Epidermal melanocyte (primary cell): ENCODE measurements at regions not wholly inside any gene's neighbourhood (a gene's known extent, or its start where the extent isn't known, plus 50 kb on each side); places are given as distances from the start of the nearest gene placed in this dataset.
A peak's percentile ranks its signal among the peaks of the same experiment; 100 is the strongest.
"Not testable (repeated sequence)": the region's sequence is repeated elsewhere in the genome, so short reads cannot be mapped to it uniquely, and the experiment has no call there.

ENCODE experiments used
- DNase-seq: peaks from one replicate; pipeline ENCODE4 v3.0.0; 2011; ENCODE audit warnings: low spot score; ENCODE audit not compliant: insufficient read length

GRCh38 chr6:137968901-137969300, 101.8 kb downstream of the TNFAIP3 start:
- DNase-seq: no peak

DNA sequence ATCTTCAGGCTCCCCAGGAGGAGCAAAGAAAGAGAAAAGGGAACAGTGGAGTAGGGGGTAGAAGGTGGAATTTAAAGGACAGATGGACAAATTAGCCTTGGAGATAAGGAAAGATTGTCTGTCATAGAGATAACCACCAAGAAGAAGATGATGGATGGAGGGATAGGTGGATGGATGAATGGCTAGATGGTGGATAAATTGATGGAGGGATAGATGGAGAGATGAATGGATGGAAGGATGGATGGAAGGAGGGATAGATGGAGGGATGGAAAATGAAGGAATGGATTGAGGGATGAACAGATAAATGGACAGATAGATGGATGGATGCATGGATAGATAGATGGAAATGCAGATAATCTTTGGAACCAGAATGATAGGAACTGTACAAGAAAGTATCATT, 102.8 kb downstream of the TNFAIP3 start:
- DNase-seq: no peak

- DNase-seq: no peak
Observed at GRCh38 chr6:137970368-137970767, 103.3 kb downstream of the TNFAIP3 start.

DNA sequence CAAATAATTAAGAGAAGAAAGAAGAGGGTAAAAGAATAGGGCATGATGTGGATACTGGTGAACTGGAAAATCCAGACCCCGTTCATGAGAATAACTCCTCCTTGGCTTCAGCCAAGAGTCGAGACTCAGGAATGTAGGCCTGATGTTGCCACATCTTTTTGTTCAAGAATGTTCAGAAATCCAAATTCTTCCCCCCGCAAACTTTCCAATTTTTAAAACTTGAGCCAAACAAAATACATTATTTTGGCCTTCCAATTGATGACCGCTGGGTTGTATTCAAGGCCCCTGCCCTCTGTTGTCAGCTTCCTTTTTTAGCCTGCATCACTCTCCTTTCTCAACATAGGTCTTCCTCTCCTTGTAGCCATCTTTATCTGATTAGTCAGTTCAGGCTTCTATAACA, 106.1 kb downstream of the TNFAIP3 start:
- DNase-seq: no peak

DNA sequence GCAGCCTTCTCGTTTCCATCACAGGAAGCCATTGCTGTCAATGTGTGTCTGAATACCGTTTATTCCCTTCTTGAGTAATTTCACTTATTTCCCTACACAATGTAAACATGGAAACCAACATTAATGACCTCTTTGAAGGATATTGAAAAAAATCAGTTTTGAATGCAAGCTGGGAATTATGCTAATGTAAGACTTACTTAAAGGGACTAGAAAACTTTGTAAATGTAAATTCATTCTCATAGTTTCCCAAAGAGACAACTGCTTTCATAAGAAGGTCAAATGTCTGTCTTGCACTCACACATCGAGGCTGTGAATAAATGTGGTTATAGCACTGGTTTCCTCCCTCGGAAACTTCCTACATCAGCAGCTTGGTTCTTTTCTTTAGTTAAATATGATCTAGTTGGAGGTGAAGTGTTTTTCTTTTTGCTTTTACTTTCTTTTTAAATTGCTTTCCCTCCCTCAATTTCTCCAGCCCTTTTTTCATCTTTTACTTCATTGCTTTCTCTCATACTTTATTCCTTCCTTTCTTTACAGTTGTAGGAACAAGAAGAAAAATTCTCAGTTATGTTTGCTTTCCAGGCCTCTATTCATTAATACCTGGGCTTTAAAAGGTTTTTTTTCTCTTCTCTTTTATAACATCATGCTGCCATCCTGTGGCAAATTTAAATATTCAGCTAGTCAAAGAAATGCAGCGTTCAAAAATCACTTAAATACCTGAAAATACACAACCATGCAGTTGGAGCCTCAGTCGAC, 108.3 kb downstream of the TNFAIP3 start:
- no peak for DNase-seq

DNA sequence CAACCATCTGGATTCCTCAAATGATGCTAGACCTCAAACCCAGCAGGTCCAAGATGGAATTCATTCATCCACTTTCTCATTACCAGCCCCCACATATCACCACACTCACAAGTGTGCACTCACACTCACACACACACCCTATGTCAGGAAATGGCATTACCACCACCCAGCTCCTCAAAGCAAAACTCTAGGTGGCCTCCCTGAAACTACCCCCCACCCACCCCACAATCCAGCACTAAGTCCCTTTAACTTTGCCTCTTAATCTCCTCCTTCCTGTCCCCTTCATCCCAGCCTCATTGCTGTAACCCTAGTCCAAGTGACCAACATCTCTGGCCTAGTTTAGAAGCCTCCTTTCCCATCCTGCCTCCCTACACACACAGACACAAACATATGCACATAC, 109.4 kb downstream of the TNFAIP3 start:
- DNase-seq: no peak

GRCh38 chr6:137977206-137977605, 110.1 kb downstream of the TNFAIP3 start:
- DNase-seq: no peak

DNA sequence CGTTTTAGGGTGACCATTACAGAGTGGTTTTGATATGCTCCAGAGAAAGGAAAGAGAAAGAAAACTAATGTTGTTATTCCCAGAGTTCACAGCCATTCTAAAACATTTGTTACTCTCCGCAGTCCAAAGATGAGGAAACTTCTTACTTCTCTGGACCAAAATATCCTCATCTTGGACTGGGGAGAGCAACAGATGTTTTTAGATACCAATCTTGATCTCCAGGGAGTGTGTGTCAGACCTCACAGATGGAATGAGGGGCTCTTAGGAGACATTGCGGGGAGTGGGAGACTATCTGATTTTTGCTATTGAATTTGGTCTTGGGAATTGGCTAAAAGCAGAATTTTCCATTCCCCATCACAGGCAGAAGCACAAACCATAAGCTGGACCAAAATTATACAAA, 110.8 kb downstream of the TNFAIP3 start:
- no peak for DNase-seq

DNA sequence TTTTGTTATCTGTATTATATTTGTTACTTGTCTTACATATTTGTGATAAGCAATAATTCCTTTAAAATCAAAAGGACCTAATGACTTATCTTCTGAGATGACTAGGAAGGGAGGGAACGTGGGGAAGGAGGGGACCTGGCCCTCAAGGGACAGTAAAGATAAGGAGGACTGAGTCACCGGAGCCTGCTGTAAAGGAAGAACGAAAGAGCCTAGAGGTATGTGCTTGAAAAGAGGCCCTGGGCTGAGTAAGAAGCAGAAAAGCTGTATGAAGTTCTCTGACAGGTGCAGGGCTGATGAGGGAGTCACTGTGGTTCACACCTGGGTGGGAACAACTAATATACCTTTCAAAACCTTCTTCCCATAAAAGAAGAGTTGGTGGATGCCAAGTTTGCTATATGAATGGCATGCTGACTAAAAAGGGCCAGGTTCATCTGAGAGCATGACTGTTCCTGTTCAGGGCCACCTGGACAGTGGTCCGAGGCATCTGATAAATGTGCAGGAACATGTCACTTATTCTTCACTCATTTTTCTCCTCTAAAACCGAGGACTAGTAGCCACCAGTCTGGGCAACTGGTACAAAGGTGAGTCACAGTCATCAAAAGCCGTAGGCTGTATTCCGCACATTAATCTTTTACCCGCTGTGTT, 111.3 kb downstream of the TNFAIP3 start:
- DNase-seq: no peak

GRCh38 chr6:137979263-137979662, 112.2 kb downstream of the TNFAIP3 start:
- DNase-seq: not testable (repeated sequence)

DNA sequence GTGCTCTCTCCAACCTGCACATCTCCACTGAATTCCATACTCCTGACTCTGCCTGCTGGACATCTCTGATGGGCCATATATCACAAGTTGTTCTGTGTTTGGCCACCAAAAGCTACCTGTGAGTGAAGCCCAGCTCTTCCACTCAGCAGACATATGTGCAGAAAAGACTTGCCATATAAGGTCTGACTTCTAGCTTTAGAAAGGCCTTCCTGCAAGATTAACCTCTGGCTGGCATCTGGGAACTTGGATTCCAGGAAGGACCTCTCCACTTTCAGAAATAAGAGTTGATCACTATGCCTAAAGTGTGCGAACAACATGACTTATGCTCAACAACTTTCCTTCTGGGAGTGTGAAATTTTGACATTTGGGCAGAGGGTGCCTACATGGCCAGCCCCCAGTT, 113.7 kb downstream of the TNFAIP3 start:
- no peak for DNase-seq

DNA sequence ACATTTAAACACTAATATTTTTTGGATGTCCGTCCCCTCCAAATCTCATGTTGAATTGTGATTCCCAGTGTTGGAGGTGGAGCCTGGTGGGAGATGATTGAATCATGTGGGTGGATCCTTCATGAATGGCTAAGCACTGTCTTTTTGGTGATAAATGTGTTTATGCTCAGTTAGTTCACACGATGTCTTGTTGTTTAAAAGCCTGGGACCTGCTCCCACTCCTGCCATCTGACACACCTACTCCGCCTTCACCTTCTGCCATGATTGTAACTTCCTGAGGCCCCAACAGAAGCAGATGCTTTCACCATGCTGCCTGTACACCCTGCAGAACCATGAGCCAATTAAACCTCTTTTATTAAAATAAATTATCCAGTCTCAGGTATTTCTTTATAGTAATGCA, 114.7 kb downstream of the TNFAIP3 start:
- no peak for DNase-seq

DNA sequence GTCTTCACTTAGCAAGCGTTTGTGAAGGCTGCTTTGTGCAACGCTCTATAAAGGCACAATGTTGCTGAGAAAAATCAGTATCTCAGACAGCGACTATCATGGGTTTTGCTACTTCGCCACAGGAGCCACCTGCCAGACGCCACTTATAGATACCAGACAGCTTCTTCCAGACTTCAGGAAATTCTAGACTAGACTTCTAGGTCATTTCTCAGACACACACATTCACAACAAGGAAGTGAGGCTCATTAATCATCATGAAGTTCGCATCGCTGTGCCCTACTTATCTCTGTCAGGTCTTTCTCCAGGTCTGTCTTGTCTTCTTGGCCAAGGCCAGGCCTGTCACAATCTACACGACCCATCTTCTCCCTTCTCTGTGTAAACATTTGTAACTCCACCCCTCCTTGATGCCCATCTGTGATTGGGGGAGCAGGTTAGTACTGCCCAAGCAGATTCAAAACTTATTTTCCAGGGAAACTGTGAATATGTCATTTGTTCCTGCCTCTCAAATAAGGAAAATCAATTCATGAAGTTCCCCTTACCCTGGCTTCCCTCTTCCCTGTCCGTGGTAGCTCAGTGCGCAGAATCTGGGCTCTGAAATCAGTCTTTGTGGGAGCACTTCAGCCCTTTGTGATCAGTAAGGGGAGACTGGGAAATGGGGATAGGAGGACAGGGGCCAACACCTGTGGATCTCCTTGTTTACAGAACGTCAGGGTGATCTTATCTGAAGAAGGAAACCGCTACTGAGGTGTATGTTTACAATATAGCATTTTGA, 115.5 kb downstream of the TNFAIP3 start:
- no peak for DNase-seq

- no peak for DNase-seq
Observed at GRCh38 chr6:137983269-137983668, 116.2 kb downstream of the TNFAIP3 start.

DNA sequence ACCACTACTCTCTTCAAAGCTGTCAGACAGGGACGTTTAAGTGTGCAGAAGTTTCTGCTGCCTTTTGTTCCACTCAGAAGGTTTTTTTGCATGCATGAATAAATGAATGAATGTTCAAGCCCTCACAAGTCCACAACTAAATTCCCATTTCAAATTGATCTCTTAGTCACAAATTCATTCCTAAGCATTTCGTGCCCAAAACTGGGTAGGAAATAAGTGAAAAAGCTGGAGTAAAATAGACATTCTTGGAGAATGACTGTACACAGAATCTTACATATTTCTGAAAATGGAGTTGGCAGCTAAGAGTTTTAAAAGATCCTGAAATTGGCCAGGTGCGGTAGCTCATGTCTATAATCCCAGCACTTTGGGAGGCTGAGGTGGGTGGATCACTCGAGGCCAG, 117.6 kb downstream of the PERP start:
- no peak for DNase-seq

DNA sequence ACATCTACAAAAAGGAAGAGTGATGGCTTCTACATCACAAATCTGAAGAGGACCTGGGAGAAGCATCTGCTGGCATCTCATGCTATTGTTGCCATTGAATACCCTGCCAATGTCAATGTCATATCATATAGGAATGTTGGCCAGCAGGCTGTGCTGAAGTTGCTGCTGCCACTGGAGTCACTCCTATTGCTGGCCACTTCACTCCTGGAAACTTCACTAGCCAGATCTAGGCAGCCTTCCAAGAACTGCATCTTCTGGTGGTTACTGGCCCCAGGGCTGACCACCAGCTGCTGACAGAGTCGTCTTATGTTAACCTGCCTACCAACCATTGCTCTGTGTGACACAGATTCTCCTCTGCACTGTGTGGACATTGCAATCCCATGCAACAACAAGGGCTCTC, 111.8 kb downstream of the PERP start:
- DNase-seq: no peak

DNA sequence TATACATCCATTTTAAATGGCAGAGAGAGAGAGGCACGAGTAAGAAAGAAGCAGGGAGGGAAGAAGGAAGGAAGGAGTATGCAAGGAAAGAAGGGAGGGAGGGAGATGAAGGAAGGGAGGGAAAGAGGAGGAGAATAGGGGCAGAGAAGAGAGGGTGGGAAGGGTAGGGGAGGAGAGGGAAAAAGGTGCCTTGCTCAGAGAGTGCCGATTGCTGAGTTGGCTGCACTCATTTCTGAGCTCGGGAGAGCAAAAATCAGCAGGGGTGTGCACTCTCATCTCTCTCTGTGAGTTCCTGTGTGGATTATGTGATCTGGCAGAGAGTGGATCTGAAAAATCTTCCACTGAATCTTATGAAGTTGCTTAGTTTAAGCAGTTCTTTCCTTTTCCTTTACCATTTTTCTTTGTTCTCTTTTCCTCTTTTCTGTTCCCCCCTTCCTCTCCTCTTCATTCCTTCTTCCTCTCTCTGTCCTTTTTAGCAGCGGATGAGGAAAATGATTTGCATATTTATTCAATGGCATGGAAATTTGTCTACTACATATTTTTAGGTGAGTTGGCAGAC, 108.7 kb downstream of the PERP start:
- DNase-seq: no peak

DNA sequence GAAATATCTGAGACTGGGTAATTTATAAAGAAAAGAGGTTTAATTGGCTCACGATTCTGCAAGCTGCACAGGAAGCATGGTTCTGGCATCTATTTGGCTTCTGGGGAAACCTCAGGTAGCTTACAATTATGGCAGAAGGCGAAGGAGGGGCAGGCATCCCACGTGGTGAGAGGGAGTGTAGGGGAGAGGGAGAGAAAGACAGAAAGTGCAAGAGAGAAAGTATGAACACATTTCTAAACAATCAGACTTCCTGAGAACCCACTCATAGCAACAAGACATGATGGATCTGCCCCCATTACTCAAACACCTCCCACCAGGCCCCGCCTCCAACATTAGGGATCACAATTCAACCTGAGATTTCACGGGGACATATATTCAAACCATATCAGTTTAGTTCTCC, 107.4 kb downstream of the PERP start:
- no peak for DNase-seq

- DNase-seq: no peak
Observed at GRCh38 chr6:138000941-138001340, 106.3 kb downstream of the PERP start.

GRCh38 chr6:138001750-138002349, 105.4 kb downstream of the PERP start:
- DNase-seq: peak; percentile 44

- DNase-seq: peak; percentile 40
Observed at GRCh38 chr6:138004430-138005287, 102.6 kb downstream of the PERP start.
